ENCODE measurements at regions not wholly inside any gene's neighbourhood (a gene's known extent, or its start where the extent isn't known, plus 50 kb on each side); places are given as distances from the start of the nearest gene placed in this dataset.
A peak's percentile ranks its signal among the peaks of the same experiment; 100 is the strongest.

DNA sequence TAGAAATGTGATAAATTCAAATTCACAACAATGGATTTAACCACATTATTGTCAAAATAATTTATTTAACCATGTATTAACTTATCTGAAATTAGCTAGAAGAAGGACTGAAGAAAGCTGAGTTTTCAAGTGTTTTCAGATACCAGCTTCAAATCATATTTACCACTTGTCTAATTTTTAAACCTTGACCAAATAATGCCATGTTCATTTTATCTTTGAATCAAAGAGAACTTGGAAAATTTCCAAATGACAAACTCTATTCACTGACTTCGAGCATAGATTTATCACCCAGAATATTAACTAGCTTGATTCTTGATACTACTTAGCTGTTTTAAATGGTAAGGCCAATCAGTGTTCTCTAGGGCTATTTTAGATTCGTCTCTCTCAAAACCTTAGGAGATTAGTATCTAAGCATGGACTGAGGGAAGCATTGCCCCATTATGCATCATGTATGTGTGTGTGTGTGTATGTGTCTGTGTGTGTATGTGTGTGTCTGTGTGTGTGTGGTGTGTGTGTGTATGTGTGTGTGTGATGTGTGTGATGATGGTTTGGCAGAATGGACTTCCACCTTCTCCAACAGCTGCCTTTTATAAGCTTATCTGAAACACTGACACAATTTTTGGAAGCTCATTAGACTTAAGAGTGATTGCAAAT lies 667.5 kb upstream of the FANCL start:
- TF ChIP-seq, protein P1, sequence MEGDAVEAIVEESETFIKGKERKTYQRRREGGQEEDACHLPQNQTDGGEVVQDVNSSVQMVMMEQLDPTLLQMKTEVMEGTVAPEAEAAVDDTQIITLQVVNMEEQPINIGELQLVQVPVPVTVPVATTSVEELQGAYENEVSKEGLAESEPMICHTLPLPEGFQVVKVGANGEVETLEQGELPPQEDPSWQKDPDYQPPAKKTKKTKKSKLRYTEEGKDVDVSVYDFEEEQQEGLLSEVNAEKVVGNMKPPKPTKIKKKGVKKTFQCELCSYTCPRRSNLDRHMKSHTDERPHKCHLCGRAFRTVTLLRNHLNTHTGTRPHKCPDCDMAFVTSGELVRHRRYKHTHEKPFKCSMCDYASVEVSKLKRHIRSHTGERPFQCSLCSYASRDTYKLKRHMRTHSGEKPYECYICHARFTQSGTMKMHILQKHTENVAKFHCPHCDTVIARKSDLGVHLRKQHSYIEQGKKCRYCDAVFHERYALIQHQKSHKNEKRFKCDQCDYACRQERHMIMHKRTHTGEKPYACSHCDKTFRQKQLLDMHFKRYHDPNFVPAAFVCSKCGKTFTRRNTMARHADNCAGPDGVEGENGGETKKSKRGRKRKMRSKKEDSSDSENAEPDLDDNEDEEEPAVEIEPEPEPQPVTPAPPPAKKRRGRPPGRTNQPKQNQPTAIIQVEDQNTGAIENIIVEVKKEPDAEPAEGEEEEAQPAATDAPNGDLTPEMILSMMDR (IDR thresholded peaks at IDR 0.05; ENCODE audit: insufficient read depth, missing control alignments), result no peak
- DNase-seq (ENCODE audit: insufficient read length, low spot score) (no peak), FAIRE-seq (no peak)

- FAIRE-seq (no peak), DNase-seq (ENCODE audit: insufficient read length, low spot score) (no peak)
- TF ChIP-seq, protein P1 (IDR thresholded peaks at IDR 0.05; ENCODE audit: insufficient read depth, missing control alignments), result no peak
Measured at GRCh38 chr2:58907644-58908043, 666.5 kb upstream of the FANCL start.

DNA sequence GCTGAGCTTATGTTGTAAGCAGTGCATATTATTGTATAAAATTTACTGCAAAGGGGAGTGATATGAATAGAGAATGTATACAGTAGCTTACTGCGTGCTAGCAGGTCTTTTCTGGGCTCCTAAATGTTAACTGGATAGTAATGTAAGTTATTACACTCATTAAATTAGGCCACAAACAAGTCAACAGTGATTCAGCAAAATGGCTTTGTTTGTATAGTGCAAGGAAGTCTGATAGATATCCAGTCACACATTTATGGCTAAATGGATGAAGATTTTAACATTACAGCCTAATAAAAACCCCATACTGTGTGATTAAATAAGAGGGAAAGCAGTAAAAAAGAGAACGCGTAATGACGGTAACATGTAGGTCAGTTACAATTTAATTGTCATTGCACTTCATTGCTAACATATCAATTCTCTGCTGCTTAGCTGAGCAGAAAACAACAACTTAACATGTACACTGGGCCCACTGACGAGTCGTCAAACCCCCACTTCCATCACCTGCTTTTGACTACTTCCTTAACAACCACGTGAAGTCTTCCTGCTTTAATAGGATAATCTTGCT lies 665.0 kb upstream of the FANCL start:
- FAIRE-seq (peak; percentile 86), DNase-seq (ENCODE audit: insufficient read length, low spot score) (no peak)
- TF ChIP-seq, protein P1 (IDR thresholded peaks at IDR 0.05; ENCODE audit: insufficient read depth, missing control alignments), result no peak

DNA sequence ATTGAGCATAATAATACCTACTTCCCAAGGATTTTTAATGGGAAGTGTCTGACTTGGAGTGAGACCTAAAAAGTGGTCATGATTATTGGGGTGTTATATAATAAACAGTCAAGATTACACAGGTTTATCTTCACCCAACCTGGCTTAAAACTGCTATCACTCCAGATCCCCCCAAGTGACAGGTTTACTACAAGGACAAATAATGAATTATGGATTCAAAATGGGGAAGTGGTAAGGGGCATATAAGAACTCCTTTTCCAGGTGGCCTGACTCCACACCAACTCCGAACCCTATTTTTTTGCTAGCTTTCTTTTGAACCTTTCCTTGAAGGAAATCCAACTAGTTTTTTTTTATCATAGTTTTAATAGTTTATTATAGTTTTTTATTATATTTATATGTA lies 663.0 kb upstream of the FANCL start:
- TF ChIP-seq, protein P1 (IDR thresholded peaks at IDR 0.05; ENCODE audit: insufficient read depth, missing control alignments), result no peak
- FAIRE-seq (no peak), DNase-seq (ENCODE audit: insufficient read length, low spot score) (no peak)

DNA sequence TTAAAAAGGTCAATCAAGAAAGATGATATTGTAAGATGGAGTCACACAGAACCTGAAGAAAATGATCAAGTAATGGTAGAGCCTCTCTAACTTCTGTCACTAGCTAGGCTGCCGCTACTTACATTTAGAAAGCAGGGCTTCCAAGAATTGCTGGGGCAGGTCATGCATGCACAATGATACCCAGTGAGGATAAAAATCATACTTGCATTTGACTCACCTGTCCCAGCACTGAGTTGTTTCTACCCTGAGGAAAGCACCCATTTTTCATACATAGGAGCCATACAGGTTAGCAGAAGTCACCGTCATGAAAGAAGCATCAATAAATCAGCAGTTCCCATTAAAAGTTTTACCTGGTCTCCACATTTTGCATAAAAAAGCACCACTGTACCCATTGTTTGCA lies 662.3 kb upstream of the FANCL start:
- FAIRE-seq (no peak), DNase-seq (ENCODE audit: insufficient read length, low spot score) (no peak)
- TF ChIP-seq, protein P1 (IDR thresholded peaks at IDR 0.05; ENCODE audit: insufficient read depth, missing control alignments), result no peak

DNA sequence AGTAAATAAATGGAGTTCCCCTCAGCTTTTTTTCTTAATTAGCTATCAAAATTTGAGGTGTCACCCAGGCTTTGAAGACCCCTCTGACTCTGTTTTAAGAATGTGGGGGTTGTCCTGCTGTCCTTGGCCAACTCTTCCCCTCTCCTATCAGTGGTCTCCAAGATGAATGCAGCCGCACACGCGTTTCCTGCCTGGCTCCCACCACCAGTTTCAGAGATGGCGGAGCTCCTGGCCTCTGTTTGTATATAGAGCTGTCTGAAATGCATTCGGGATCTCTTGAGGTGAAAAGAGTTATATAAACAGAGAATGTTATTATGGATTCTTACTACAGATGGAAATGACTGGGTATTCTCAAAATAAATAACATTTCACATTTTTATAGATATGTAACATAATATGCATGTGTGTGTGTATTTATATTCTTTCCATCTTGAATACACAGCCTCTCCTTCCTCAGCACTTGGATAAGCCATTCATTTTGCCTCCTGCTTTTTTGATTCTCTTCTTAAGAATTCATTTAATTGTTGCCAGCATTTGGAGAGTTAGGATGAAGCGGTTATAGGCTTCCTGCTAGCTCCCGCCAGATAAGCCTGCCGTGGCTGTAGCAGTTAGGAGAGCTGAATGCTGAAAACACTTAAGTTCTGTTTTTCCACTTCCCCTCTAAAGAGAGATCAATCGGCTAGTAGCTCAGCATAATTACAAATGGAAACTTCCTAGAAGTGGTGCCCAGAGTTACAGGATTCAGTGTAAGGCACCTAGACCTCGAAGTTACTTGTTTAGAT lies 659.3 kb upstream of the FANCL start:
- no peak for DNase-seq (ENCODE audit: insufficient read length, low spot score)
- TF ChIP-seq, protein P1 (IDR thresholded peaks at IDR 0.05; ENCODE audit: insufficient read depth, missing control alignments), result no peak
- FAIRE-seq, result no peak

DNA sequence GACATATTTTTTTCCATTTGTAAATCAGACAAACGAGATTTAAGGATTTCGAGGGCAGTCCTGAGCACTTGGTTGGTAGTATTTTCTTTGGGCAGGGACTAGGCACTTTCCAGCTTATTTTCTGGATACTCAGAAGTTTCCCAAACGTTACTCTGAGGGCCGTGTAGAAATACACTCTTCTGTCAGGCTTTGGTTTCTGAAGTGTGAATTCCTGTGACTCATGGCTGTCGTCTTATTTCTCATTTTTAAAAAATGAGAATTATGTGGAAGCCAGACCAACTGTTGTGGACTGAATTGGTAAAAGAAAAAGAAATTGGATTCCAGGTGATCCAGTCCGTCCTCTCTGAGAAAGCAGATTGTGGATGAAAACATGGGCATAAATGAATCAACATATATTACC lies 658.6 kb upstream of the FANCL start:
- TF ChIP-seq, protein P1 (IDR thresholded peaks at IDR 0.05; ENCODE audit: insufficient read depth, missing control alignments), result no peak
- DNase-seq (ENCODE audit: insufficient read length, low spot score) (no peak), FAIRE-seq (no peak)
